ENCODE measurements at regions not wholly inside any gene's neighbourhood (a gene's known extent, or its start where the extent isn't known, plus 50 kb on each side); places are given as distances from the start of the nearest gene placed in this dataset.

- Histone ChIP-seq H3K4me1 (no peaks in the 10 kb centered on the region), H3K4me3 (no peak overlapping the region), H3K36me3 (no peaks in the 10 kb centered on the region), H3K27me3 (no peaks in the 10 kb centered on the region), H3K9me3 (peaks cover 0 to 3% (median 0%) of the 10 kb centered on the region in 3 donors), H3K27ac (no peak overlapping the region)
- intact Hi-C loops (cut with DNase I; ENCODE audit: low total_unique reads): no loop called here
- no peak for DNase-seq
- no peak for TF ChIP-seq CTCF (IDR thresholded peaks at IDR 0.05)
These were observed 107.8 kb upstream of the OSMR start for GRCh38 chr5:38737976-38738375.

- Histone ChIP-seq H3K4me3 (no peak overlapping the region), H3K27me3 (no peaks in the 10 kb centered on the region), H3K27ac (no peak overlapping the region), H3K9me3 (peaks cover 0 to 13% (median 5%) of the 10 kb centered on the region in 3 donors), H3K4me1 (no peaks in the 10 kb centered on the region), H3K36me3 (no peaks in the 10 kb centered on the region)
- intact Hi-C loops (cut with DNase I; ENCODE audit: low total_unique reads): no loop called here
- no peak for DNase-seq
- TF ChIP-seq CTCF (IDR thresholded peaks at IDR 0.05): no peak
These were observed 106.7 kb upstream of the OSMR start for GRCh38 chr5:38739011-38739704.

- TF ChIP-seq CTCF (IDR thresholded peaks at IDR 0.05): no peak
- intact Hi-C loops (cut with DNase I; ENCODE audit: low total_unique reads): no loop called here
- DNase-seq: no peak
- Histone ChIP-seq H3K36me3 (no peaks in the 10 kb centered on the region), H3K27me3 (no peaks in the 10 kb centered on the region), H3K4me3 (no peak overlapping the region), H3K4me1 (no peaks in the 10 kb centered on the region), H3K27ac (no peak overlapping the region), H3K9me3 (peaks cover 0 to 17% (median 5%) of the 10 kb centered on the region in 3 donors)
These were observed 106.1 kb upstream of the OSMR start for GRCh38 chr5:38739705-38740045.

GRCh38 chr5:38742821-38743220, 103.0 kb upstream of the OSMR start:
- H3K27me3 ChIP-seq: no peaks in the 10 kb centered on the region
- DNase-seq: no peak
- H3K9me3 ChIP-seq: peaks cover 0 to 17% (median 5%) of the 10 kb centered on the region in 3 donors
- no peak for TF ChIP-seq CTCF (IDR thresholded peaks at IDR 0.05)
- intact Hi-C loops (cut with DNase I; ENCODE audit: low total_unique reads): no loop called here
- H3K4me1 ChIP-seq: no peaks in the 10 kb centered on the region
- H3K27ac ChIP-seq: no peak overlapping the region
- H3K4me3 ChIP-seq: no peak overlapping the region
- no peaks in the 10 kb centered on the region for H3K36me3 ChIP-seq

- no peak for DNase-seq
- H3K27me3 ChIP-seq: no peaks in the 10 kb centered on the region
- intact Hi-C loops (cut with DNase I; ENCODE audit: low total_unique reads): no loop called here
- H3K27ac ChIP-seq: no peak overlapping the region
- H3K9me3 ChIP-seq: peaks cover 0 to 17% (median 5%) of the 10 kb centered on the region in 3 donors
- no peak overlapping the region for H3K4me3 ChIP-seq
- no peaks in the 10 kb centered on the region for H3K36me3 ChIP-seq
- H3K4me1 ChIP-seq: no peaks in the 10 kb centered on the region
- TF ChIP-seq CTCF (IDR thresholded peaks at IDR 0.05): no peak
These were observed 102.2 kb upstream of the OSMR start for GRCh38 chr5:38743562-38743961.

Data from tibial artery (tissue), 4 donors.